ENCODE measurements at regions not wholly inside any gene's neighbourhood (a gene's known extent, or its start where the extent isn't known, plus 50 kb on each side); places are given as distances from the start of the nearest gene placed in this dataset.
A peak's percentile ranks its signal among the peaks of the same experiment; 100 is the strongest.
"Not testable (repeated sequence)": the region's sequence is repeated elsewhere in the genome, so short reads cannot be mapped to it uniquely, and the experiment has no call there.

GRCh38 chr9:22225856-22226255 lies 216.8 kb upstream of the CDKN2B start:
- DNase-seq = not testable (repeated sequence)

DNA sequence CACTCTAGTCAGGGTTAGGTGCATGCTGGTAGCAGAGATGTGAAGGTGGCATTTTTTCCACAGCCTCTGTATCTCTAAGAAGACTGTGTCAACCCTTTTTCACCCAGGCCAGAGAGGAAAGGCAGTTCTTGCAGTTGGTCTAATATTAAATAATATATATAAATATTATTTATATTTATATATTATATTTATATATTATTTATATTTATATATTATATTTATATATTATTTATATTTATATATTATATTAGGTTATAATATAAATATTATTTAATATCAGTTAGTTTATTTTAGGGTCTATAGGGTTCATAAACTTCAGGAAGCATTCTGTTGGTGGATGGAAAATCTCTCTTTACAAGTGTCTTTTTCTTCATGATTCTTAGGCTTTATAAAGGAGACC lies 218.6 kb upstream of the DMRTA1 start:
- DNase-seq = no peak

GRCh38 chr9:22228542-22228941 lies 218.1 kb upstream of the DMRTA1 start:
- no peak for DNase-seq

DNA sequence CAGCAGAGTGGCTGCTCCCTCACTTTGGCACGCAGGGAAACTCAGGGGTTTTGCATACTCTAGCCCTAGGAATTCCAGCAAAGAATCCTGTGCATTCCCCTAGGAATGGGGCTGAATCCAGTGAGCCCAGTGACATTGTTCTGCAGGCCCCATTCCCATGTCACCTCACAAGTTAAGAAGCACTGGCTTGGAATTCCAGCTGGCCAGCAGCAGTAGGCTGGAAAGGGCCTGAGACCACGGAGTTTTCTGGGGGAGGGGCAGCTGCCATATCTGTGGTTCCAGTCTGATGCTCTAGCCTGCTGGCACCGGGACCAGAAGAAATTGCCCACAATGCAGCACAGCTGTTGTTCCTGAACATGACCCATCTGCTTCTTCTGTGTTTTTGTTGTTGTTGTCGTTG lies 217.6 kb upstream of the DMRTA1 start:
- DNase-seq = no peak

DNA sequence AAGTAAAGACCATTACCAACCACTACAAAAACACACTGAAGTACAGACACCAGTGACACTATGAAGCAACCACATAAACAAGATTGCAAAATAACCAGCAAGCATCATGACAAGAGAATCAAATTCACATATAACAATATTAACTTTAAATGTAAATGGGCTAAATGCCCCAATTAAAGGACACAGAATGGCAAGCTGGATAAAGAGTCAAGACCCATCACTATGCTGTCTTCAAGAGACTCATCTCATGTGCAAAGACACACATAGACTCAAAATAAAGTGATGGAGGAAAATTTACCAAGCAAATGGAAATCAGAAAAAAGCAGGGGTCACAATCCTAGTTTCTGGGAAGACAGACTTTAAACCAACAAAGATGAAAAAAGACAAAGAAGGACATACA lies 215.3 kb upstream of the DMRTA1 start:
- not testable (repeated sequence) for DNase-seq

DNA sequence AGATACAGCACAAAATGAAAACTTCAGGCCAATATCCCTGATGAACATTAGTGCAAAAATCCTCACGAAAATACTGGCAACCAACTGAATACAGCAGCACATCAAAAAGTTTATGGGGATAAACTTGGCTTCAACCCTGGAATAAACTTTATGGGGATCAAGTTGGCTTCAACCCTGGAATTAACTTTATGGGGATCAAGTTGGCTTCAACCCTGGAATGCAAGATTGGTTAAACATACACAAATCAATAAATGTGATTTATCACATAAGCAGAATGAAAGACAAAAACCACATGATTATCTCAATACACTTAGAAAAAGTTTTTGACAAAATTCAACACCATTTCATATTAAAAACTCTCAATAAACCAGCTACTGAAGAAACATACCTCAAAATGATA lies 213.7 kb upstream of the DMRTA1 start:
- no peak for DNase-seq

DNA sequence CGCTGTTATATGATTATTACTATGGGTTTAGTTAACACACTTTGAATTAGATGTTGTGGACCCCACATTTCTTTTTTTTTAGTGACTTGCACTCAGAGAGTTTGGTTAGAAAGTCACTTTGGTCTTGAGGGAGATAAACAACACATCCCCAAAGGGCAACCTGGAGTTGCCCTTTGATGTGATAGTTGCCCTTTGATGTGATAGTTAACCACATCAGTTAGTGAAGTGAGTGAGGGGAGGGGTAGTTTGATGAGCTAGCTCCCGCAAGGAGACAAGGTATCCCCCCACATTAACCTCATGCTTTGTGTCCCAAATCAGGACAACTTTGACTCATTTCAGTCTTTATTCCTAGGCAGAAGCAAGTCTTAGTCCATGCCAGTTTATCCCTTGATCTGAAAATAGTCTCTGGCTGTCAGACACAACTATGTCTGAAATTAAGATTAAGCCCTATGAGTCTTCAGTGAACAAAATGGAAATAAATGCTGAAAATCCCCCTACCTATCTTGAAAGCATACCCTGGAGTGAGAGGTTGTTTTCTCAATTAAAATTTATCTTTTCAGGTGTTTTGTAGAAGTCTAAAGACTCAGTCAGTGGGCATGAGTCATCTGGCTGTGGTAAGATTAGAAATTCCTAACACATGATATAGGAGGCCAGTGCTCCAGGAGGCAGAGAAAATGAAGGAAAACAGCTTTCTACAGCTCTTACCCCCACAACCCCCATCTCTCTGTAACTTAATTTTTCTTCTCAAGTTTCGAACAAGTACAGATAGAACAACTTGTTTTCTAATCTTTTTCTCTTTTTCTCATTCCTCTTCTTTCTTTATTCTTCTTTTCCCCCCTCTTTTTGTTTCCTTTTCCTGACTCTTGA lies 208.9 kb upstream of the DMRTA1 start:
- DNase-seq = no peak

GRCh38 chr9:22238809-22239684 lies 207.6 kb upstream of the DMRTA1 start:
- peak in 1 of 5 experiments; percentile 23 for DNase-seq

GRCh38 chr9:22240619-22241018 lies 206.0 kb upstream of the DMRTA1 start:
- peak in 1 of 5 experiments; percentile 63 for DNase-seq

GRCh38 chr9:22241024-22241423 lies 205.6 kb upstream of the DMRTA1 start:
- DNase-seq = peak in 1 of 5 experiments; percentile 26

DNA sequence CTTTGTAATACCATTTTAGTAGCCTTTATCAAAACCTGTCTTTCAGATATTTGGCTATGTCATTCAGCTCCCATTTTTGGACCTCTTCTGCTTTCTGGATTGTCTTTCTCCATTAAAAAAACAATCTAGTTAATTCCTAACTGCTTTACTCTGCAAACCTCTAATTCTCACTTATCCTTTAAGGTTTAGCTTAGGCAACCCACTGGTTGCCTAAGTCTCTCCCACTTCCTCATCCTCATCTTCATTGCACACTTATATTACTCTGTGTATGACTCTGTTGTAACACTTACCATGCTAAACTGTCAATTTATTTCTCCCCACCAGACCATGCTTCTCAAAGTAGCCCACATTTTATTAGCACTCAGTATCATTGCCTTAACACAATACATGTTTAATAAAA lies 205.0 kb upstream of the DMRTA1 start:
- DNase-seq = no peak

- peak in 1 of 5 experiments; percentile 50 for DNase-seq
These were observed 202.2 kb upstream of the DMRTA1 start for GRCh38 chr9:22244139-22245011.

DNA sequence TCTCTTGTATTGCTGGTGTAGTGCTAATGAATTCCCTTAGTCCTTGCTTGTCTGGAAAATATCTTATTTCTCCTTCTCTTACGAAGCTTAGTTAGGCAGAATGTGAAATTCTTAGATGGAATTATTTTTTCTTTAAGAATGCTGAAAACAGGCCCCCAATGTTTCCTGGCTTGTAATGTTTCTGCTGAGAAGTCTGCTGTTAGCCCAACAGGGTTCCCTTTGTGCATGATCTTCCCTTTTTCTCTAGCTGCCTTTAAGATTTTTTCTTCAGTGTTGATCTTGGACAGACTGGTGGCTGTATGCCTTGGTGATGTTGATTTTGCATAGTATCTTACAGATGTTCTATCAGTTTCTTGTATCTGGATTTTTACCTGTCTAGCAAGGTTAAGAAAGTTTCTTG lies 191.3 kb upstream of the DMRTA1 start:
- no peak for DNase-seq

DNA sequence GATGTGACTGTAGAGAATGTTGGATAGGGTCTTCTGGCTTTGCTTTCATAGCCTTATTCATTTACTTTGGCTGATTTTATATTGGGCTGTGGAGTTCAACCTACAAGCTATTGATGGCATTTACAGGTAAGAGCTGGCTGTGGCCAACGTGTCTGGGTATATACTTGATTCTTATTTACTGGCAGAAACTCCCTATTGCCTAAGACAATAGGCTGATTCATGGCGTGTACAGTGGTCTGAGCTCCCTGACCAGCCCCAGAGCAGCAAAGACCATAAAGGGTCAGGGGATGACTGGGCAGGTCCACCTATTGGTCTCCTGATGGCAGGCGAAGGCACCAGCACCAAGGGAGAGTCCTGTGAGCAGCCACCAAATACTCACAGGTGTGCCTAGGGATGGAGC lies 190.2 kb upstream of the DMRTA1 start:
- no peak for DNase-seq

DNA sequence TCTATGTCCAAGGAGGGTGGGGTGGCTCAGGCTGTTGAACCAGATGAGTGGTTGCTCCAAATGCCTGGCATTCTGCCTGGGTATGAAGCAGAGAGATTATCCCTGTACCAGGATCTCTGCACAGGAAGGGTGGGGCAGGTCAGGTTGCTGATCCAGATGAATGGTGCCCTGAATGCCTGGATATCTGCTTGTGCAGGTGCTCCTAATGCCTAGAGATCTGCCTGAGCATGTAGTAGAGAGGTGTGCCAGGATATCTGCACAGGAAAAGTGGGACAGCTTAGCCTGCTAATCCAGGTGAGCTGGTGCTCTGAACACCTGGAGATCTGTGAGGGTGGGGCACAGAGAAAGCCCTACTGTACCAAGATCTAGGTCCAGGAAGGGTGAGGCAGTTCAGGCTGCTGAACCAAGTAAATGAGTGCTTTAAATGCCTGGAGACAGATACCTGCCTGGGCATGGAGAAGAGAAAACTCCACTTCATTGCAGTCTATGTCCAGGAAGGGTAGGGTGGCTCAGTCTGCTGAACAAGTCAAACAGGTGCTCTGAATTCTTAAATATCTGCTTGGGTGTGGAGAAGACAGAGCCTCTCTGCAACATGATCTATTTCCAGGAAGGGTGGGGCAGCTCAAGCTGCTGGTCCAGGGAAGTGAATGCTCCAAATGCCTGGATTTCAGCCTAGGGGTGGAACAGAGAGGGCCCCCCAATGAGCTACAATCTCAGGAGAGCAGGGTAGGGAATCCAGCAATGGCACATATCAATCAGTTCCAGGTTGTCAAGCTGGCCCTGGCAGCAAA lies 189.4 kb upstream of the DMRTA1 start:
- no peak for DNase-seq

DNA sequence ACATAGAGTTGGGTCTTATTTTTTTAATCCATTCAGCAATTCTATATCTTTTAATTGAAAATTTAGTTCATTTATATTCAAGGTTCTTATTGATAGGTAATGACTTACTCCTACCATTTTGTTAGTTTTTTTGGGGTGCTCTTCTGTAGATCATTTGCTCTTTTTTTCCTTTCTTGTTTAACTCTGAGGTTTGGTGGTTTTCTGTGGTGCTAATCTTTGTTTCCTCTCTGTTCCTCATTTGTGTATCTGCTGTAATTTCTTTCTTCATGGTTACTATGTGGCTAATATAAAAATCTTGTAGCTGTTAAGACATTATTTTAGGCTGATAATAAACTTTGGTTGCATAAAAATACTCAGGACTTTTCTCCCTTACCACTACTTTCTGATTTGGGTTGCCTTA lies 181.6 kb upstream of the DMRTA1 start:
- DNase-seq = no peak

DNA sequence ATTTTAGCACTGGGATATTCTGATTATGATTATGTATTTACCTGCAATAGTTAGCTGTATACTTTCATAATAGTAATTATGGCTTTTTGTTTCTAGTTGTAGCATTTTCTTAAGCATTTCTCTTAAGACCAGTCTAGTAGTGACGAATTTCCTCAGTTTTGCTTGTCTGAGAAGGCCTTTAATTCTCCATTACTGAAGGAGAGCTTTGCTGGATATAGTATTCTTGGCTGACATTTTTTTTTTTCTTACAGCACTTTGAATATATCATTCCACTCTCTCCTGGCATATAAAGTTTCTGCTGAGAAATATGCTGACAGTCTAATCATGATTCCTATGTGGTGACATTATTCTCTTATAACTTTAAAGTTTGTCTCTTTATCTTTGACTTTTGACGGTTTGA lies 181.1 kb upstream of the DMRTA1 start:
- no peak for DNase-seq

DNA sequence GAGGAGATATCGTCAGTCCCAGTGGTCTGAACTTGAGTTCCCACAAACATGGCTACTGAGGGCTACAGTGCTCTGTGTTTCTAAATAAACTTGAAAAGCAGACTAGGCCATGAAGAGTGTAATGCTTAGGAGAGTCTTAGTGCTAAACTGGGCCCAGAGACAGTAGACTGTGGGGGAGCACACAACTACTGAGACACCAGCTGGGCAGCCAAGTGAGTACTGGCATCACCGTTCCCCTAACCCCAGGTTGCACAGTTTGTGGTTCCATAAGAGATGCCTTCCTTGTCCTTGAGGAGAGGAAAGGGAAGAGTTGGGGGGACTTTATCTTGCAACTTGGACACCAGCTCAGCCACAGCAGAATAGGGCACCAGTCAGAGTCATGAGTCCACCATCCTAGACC lies 172.1 kb upstream of the DMRTA1 start:
- no peak for DNase-seq

DNA sequence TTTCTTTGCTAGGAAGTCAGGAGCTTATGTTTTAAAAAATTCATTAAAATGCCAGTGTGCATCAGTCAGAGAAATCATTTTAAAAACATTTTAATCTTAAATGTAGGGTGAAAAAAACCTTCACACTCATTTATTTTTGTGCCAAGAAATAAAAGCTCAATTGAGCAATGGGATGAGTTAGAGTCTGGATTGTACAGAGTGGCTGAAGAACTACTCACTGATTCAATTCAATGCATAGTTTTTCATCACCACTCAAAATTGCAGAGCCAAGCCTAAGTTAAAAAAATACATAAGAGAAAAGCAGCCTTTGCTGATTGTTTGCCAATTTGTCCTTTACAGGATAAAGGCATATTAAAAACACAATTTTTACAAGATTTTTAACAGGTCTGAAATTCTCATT lies 168.2 kb upstream of the DMRTA1 start:
- DNase-seq = no peak

DNA sequence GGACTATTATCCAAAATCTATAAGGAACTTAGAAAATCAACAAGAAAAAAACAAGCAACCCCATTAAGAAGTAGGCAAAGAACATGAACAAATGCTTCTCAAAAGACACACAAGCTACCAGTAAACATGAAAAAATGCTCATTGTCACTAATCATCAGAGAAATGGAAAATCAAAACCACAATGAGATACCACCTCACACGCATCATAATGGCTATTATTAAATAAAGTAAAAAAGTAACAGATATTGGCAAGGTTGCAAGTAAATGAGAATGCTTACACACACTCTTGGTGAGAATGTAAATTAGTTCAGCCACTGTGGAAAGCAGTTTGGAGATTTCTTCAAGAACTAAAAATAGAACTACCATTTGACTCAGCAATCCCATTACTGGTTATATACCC lies 167.0 kb upstream of the DMRTA1 start:
- no peak for DNase-seq

GRCh38 chr9:22285066-22285465 lies 161.6 kb upstream of the DMRTA1 start:
- no peak for DNase-seq

- no peak for DNase-seq
These were observed 160.0 kb upstream of the DMRTA1 start for GRCh38 chr9:22286661-22287060.
